H1 (cell line): ENCODE measurements at regions not wholly inside any gene's neighbourhood (a gene's known extent, or its start where the extent isn't known, plus 50 kb on each side); places are given as distances from the start of the nearest gene placed in this dataset.

Experiments
- GTF2F1 ChIP-seq: IDR thresholded peaks from 2 replicates; pipeline ENCODE4 v1.6.1; 2012; ENCODE audit warnings: low read depth, low read length, improper control_type of control experiment, borderline replicate concordance
- SIN3A ChIP-seq, 2 experiments: IDR thresholded peaks in 1 of 2; conservative IDR thresholded peaks in 1 of 2; 2 replicates each; pipeline ENCODE4 v1.6.1; 2011 to 2012; ENCODE audit warnings: low read length in 2 of 2, improper control_type of control experiment in 1 of 2, low read depth in 1 of 2, mild to moderate bottlenecking in 1 of 2

- TF ChIP-seq SIN3A (conservative IDR thresholded peaks at IDR 0.05 in 1 of 2, IDR thresholded peaks at IDR 0.05 in 1 of 2; ENCODE audit: low read depth in 1 of 2, low read length in 2 of 2) (no peak), GTF2F1 (no peak)
Measured at GRCh38 chr6:112735129-112735528, 388.0 kb downstream of the RFPL4B start (continued).
